Natural killer cell (primary cell): ENCODE measurements at regions not wholly inside any gene's neighbourhood (a gene's known extent, or its start where the extent isn't known, plus 50 kb on each side); places are given as distances from the start of the nearest gene placed in this dataset.

Source experiments
- ATAC-seq, 3 donors: fragments of 150-1000 bp in 2 of 3; fragments of 200-7000 bp in 1 of 3; cut with Tn5 transposase; 1 replicate in 1 of 3; 2 replicates in 2 of 3; pipeline ENCODE4 v1.10.0; 2021; ENCODE audit warnings: mild to moderate bottlenecking in 2 of 3, moderate library complexity in 2 of 3
- DNase-seq, 2 donors: peaks; one replicate each; pipeline versions ENCODE4 v3.0.0 to v3.0.0-alpha.2; 2013 to 2021; ENCODE audit warnings: mixed read lengths in 1 of 2
- H3K27ac ChIP-seq: one replicate; pipeline ENCODE4 v1.5.1; 2013; ENCODE audit warnings: mild to moderate bottlenecking, low read length
- H3K27me3 ChIP-seq: one replicate; pipeline ENCODE4 v1.6.1; 2013; ENCODE audit warnings: low read length; ENCODE audit not compliant: control insufficient read depth, insufficient read depth
- H3K36me3 ChIP-seq: one replicate; pipeline ENCODE4 v1.6.1; 2013; ENCODE audit warnings: low read length; ENCODE audit not compliant: control insufficient read depth, insufficient read depth
- H3K4me1 ChIP-seq: one replicate; pipeline ENCODE4 v1.6.1; 2013; ENCODE audit warnings: low read length; ENCODE audit not compliant: control insufficient read depth, insufficient read depth
- H3K4me3 ChIP-seq: one replicate; pipeline ENCODE4 v1.5.1; 2013; ENCODE audit warnings: low read length
- H3K9me3 ChIP-seq: one replicate; pipeline ENCODE4 v1.6.1; 2013; ENCODE audit warnings: low read length; ENCODE audit not compliant: control insufficient read depth, insufficient read depth
- H3K27ac Mint-ChIP-seq, 2 donors: one replicate each; pipeline ENCODE4 v1.8.0; 2022; ENCODE audit warnings: mild to moderate bottlenecking in 2 of 2, mixed read lengths in 2 of 2, moderate library complexity in 1 of 2
- H3K27me3 Mint-ChIP-seq, 2 donors: one replicate each; pipeline ENCODE4 v1.8.0; 2022; ENCODE audit warnings: low read depth in 2 of 2, mixed read lengths in 2 of 2
- H3K36me3 Mint-ChIP-seq: one replicate; pipeline ENCODE4 v1.8.0; 2022; ENCODE audit warnings: mixed read lengths
- H3K4me1 Mint-ChIP-seq, 2 donors: one replicate each; pipeline ENCODE4 v1.8.0; 2022; ENCODE audit warnings: mixed read lengths in 2 of 2
- H3K4me3 Mint-ChIP-seq: one replicate; pipeline ENCODE4 v1.8.0; 2022; ENCODE audit warnings: mild to moderate bottlenecking, moderate library complexity, mixed read lengths
- H3K9me3 Mint-ChIP-seq, 2 donors: one replicate each; pipeline ENCODE4 v1.8.0; 2022; ENCODE audit warnings: mixed read lengths in 2 of 2
- CTCF ChIP-seq: fragments of 200-600 bp; IDR thresholded peaks from one replicate; pipeline ENCODE4 v1.8.0; 2022; ENCODE audit warnings: antibody characterized with exemption
- WGBS: methylation state at CpG from one replicate; pipeline ENCODE4 v1.1.7; 2013; ENCODE audit warnings: missing lambda C conversion rate; ENCODE audit not compliant: insufficient coverage; 5-methylcytosine and 5-hydroxymethylcytosine counted together
- intact Hi-C: fragments of 100-400 bp; cut with micrococcal nuclease; formaldehyde crosslinking; loops from one replicate; pipeline ENCODE4 v1.14.2; 2022

GRCh38 chr6:141490982-141491381, 641.7 kb upstream of the GJE1 start:
- Mint-ChIP-seq H3K4me3 (no peak overlapping the region), H3K36me3 (no peaks in the 10 kb centered on the region), H3K27ac (no peak overlapping the region), H3K4me1 (peaks cover 10 to 12% of the 10 kb centered on the region in 2 donors), H3K27me3 (no peaks in the 10 kb centered on the region), H3K9me3 (no peaks in the 10 kb centered on the region)
- Histone ChIP-seq H3K4me3 (no peak overlapping the region), H3K27me3 (no peaks in the 10 kb centered on the region), H3K27ac (no peak overlapping the region), H3K36me3 (no peaks in the 10 kb centered on the region), H3K4me1 (no peaks in the 10 kb centered on the region), H3K9me3 (no peaks in the 10 kb centered on the region)
- ATAC-seq (no peak), DNase-seq (no peak)
- 100% methylated on average over 2 of the region's 3 CpGs for WGBS
- intact Hi-C loops = no loop called here
- no peak for TF ChIP-seq CTCF

DNA sequence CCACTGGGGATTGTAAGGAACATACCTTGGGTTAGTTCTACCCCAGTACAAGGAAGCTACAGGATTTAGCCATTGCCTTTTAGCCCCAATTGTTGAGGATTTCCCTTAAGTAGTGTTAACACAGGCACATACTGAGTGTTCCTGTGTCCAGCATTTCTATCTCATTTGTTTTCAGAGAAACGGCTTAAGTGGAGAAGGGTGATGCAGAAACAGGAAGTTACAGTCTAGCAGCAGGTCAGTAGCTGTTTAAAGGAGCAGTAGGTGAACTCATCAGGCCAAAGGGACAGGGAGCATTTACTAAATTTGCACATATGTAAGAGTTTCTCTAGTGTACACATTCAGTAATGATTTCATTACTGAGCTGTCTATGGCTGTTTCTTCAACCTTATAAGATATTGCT, 644.2 kb upstream of the GJE1 start:
- H3K27me3 ChIP-seq = no peaks in the 10 kb centered on the region
- no peaks in the 10 kb centered on the region for H3K36me3 ChIP-seq
- DNase-seq (peak in 1 of 2 donors; percentile 12), ATAC-seq (peak; percentile 32 to 56 (median 44))
- intact Hi-C loops = no loop called here
- H3K27ac ChIP-seq = peak overlapping the region; percentile 47
- Mint-ChIP-seq H3K36me3 (no peaks in the 10 kb centered on the region), H3K4me1 (peaks cover 19 to 33% of the 10 kb centered on the region in 2 donors), H3K27ac (peak overlapping the region; percentile 56 to 98), H3K4me3 (no peak overlapping the region), H3K9me3 (no peaks in the 10 kb centered on the region), H3K27me3 (no peaks in the 10 kb centered on the region)
- H3K9me3 ChIP-seq = no peaks in the 10 kb centered on the region
- no peak for TF ChIP-seq CTCF
- peaks cover 7% of the 10 kb centered on the region for H3K4me1 ChIP-seq
- no peak overlapping the region for H3K4me3 ChIP-seq
- 0% methylated on average over 1 of the region's 1 CpG for WGBS

- Mint-ChIP-seq H3K27me3 (no peaks in the 10 kb centered on the region), H3K9me3 (no peaks in the 10 kb centered on the region), H3K27ac (peak overlapping the region; percentile 95 to 98), H3K4me3 (no peak overlapping the region), H3K36me3 (no peaks in the 10 kb centered on the region), H3K4me1 (peaks cover 28 to 43% of the 10 kb centered on the region in 2 donors)
- intact Hi-C loops = no loop called here
- Histone ChIP-seq H3K4me3 (no peak overlapping the region), H3K36me3 (no peaks in the 10 kb centered on the region), H3K27ac (no peak overlapping the region), H3K4me1 (peaks cover 7% of the 10 kb centered on the region), H3K9me3 (no peaks in the 10 kb centered on the region), H3K27me3 (no peaks in the 10 kb centered on the region)
- DNase-seq (no peak), ATAC-seq (no peak)
- WGBS = 80% methylated on average over 1 of the region's 3 CpGs
- TF ChIP-seq CTCF = no peak
Observed at GRCh38 chr6:141486942-141487341, 645.8 kb upstream of the GJE1 start.

GRCh38 chr6:141484711-141485110, 648.0 kb upstream of the GJE1 start:
- Histone ChIP-seq H3K9me3 (no peaks in the 10 kb centered on the region), H3K36me3 (no peaks in the 10 kb centered on the region), H3K27ac (peak overlapping the region; percentile 88), H3K27me3 (no peaks in the 10 kb centered on the region), H3K4me3 (no peak overlapping the region), H3K4me1 (peaks cover 7% of the 10 kb centered on the region)
- TF ChIP-seq CTCF = no peak
- DNase-seq (peak in 1 of 2 donors; percentile 50), ATAC-seq (peak; percentile 50 to 61 (median 60))
- Mint-ChIP-seq H3K27me3 (no peaks in the 10 kb centered on the region), H3K4me1 (peaks cover 28 to 43% of the 10 kb centered on the region in 2 donors), H3K27ac (peak overlapping the region; percentile 95 to 98), H3K4me3 (peak overlapping the region; percentile 76), H3K9me3 (no peaks in the 10 kb centered on the region), H3K36me3 (no peaks in the 10 kb centered on the region)
- whole genome bisulfite sequencing = 14% methylated on average over 1 of the region's 3 CpGs
- intact Hi-C loops = no loop called here
